HG03442 (cell line): ENCODE measurements at regions not wholly inside any gene's neighbourhood (a gene's known extent, or its start where the extent isn't known, plus 50 kb on each side); places are given as distances from the start of the nearest gene placed in this dataset.

Experiments used
- ATAC-seq: cut with Tn5 transposase; IDR thresholded peaks from one replicate; pipeline ENCODE4 v1.9.1; 2021; ENCODE audit warnings: mild to moderate bottlenecking, moderate library complexity; ENCODE audit not compliant: unreplicated experiment

GRCh38 chr4:13892739-13893105 is 265.2 kb upstream of the BOD1L1 start:
- ATAC-seq = no peak

GRCh38 chr4:13893211-13893610 is 265.7 kb upstream of the BOD1L1 start:
- ATAC-seq = no peak

GRCh38 chr4:13893987-13894386 is 266.5 kb upstream of the BOD1L1 start:
- ATAC-seq = no peak

GRCh38 chr4:13900780-13901179 is 273.3 kb upstream of the BOD1L1 start:
- ATAC-seq = no peak

DNA sequence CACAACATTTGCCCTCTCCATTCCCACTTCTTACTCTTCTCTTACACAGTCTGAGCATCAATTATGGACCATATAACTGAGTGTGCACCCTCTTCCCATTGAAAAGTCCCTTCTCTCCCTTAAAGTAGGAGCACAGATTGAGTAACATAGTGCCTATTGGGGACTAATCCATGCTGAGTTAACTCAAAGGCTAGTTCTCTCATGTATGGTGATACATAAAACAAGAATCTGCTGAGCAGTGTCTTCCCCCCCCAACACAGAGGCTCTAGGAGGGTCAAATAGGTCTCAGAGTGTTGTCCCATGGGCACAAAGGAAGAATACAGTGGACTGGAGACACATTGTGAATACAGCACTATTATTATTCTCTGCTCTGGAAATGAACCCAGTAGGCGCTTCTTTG is 274.6 kb upstream of the BOD1L1 start:
- no peak for ATAC-seq

GRCh38 chr4:13903061-13903460 is 275.5 kb upstream of the BOD1L1 start:
- no peak for ATAC-seq

DNA sequence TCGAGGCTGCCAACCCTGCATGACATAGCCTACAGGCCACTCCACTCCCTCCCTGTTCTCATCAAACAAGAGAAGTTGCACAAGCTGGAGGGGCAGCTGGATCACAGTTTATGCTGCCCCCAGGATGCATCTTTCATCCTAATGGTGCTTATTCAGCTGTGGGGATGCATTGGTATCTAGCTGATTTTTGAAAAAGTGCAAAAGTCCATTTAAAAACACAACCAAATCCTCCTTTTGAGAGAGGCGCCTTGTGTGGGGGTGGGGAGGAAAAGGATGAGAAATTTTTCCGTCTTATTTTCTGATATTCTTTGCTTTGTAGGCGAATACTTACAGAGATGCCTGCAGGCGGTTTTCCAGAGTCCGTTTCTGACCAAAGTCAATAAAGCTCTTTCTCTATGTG is 276.4 kb upstream of the BOD1L1 start:
- no peak for ATAC-seq

DNA sequence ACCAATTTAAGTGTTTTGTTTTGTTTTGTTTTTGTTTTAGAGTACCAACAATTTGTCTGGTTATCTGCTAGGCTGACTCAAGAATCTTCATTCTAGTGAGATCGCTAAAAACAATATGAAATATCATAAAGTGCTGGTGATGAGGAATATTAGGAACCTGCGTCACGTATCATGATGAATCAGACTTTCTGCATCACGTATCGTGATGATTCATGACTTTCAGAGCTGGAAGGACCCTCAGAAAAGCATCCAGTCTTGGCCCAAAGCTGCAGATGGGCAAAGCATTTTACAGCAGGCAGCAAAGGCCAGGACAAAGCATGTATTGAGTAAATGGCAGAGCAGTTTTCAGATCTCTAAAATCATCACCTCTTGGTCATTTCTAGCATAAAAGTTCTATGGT is 278.0 kb upstream of the BOD1L1 start:
- ATAC-seq = no peak

DNA sequence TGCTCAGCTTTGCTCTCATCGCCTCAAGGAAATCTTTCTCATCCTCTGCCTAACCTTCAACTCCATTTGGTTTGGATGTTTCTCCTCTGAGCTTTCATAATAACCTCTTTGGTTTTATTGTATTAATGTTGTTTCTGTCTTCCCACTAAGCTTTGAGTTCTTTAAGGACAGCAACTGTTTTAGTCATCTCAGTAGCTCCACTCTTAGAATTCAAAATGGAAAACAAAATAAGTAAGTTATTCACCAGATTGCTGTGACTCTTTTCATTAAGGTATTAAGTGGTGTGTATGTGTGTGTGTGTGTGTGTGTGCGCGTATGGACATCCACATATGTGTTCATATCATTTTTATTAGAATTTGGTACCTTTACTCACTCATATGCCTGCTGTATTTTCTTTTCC is 279.2 kb upstream of the BOD1L1 start:
- ATAC-seq = no peak

DNA sequence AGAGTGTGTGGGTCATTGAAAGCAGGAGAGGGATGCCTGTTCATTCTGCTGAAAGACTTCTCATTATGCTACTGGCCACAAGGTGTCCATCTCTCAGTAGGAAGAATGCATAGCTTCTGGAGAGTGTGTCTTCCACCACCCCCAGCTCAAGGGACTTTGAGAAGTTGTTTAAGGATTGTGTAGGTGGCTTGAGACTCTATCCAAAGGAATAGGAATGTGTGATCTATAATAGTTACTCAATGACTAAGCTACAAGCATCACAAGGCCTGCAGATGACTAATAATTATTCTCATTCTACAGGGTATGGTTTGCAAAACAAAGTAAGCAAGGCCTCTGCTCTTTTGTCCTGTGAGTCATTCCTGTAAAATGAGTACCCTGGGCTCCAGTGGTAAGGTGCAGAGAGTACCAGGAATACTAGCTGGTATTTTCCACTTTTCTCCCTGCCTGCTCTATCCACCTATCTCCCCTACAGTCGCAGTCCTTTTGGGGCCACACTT is 279.8 kb upstream of the BOD1L1 start:
- no peak for ATAC-seq

DNA sequence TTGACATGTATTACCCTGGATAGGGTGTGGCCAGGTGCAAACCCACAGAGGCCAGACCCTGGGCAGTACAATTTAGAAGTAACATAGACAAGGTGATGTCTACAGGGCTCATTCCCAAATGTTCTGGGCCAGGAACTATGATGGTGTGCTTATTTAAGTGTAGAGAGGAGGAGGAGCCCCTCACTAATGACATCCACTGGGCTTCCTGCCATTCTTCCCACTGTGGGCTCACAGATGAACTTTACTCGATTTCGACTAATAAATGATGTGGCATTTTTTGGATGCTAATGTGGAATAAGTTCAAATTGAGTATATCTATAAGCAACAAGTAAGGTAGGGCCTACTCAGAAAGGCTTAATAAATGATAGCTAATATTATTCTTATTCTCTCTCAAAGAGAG is 280.9 kb upstream of the BOD1L1 start:
- no peak for ATAC-seq

- no peak for ATAC-seq
Measured at GRCh38 chr4:13910556-13910955, 283.0 kb upstream of the BOD1L1 start.

- ATAC-seq = no peak
Measured at GRCh38 chr4:13911256-13911655, 283.7 kb upstream of the BOD1L1 start.

GRCh38 chr4:13912436-13912925 is 285.0 kb upstream of the BOD1L1 start:
- no peak for ATAC-seq

DNA sequence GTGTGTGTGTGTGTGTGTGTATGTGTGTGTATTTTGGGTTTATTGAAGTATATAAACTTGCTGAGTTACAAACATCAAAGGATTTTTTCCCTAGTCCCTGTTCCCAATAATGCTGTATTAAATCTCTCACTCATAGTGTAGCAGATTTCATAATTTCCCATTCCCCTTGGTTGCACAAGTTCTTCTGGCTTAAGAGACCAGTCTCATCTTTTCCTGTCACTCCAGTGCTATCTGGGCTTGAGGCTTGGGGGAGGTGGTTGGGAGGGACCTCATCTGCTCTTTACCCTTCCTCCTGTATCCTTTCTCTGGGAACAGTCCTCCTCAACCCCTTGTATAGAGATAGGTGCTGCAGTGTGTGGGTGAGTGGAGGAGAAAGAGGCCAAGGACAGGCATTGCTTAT is 285.4 kb upstream of the BOD1L1 start:
- ATAC-seq = no peak

DNA sequence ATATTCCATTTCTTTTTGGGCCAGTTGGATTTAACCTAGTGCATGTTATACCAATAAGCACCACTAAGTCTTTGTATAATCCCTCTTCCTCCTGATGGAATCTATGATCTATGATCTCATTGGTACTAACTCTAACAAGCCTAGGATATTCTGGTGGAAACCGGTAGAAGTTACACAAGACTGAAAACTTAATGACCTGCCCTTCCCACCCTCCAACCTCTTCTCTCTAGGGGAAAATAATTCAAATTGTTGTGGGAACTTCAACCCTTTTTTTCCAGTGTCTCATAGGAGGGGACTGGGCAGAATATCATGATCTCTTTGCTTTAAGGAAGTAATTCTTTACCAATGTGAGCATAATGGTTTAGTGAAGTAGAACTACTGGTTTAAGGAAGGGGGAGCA is 289.5 kb upstream of the BOD1L1 start:
- no peak for ATAC-seq

DNA sequence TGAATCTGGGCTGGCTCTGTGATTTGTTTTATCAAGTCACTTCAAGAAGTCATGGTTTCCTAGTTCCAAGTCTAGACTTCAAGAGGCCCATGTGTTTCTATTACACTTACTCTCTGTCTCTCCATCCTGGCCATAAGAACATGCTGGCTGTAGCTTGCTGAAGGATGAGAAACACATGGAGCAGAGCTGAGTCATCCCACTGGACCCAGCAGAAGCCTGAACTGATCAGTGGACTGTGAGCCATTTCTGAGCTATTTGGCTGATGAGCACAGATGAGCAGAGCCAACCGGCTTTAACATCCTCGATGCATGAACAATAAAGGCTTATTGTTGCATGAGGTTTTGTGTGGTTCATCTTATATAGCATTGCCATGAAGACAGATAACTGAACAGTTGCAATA is 290.6 kb upstream of the BOD1L1 start:
- ATAC-seq = no peak

DNA sequence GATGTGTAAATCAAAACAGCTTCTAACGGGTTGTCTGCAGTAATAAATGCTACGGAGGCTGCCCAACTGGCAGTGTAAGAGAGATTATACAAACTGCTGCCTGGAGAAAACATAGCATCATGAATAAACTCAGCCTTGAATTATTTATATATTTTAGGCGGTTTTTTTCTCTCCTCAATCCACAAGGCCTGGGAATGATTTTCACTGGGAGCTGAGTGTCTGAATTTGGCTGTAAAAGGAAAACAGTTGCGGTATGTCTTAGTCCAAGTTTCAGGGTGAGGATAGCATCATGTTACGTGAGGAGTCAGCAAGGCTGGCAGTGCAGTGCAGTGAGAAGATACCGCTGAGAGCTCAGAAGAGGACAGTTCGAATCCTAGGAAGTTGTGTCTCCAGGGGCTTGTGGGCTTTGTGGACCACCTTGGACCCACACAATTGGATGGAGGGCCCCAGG is 291.5 kb upstream of the BOD1L1 start:
- no peak for ATAC-seq

DNA sequence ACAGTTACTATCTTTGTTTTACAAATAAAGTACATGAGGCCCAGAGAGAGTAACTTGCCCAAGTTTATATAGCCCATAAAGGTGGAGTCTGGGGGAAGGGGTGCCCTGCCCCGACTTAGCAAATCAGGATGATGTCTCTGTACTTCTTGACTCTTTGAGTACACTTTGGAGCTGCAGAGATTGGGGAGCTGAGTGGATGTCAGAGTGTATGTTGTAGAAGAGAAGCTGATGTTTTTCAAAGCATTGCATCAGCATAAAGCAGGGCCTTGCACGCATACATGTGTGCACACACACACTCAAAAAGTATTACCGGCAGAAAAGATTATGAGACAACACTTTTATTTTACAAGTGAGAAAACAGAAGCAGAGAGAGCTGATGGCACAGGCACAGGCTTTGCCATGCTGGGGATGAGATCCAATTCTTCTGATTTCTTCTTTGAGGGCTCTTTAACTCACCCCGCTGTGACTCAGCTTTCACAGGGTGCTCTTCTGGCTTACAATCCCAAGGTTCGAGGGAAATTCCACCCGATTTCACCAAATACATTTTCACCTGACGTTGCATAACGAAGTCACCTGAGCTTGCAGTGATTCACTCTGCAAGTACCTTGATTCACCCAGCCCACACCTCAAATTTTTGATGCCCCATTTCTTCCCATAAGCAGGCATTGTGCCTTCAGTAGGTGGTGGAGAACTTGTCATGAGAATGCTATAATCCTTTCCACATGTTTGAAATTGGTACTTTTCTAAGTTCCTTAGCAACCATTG is 292.8 kb upstream of the BOD1L1 start:
- ATAC-seq = no peak

DNA sequence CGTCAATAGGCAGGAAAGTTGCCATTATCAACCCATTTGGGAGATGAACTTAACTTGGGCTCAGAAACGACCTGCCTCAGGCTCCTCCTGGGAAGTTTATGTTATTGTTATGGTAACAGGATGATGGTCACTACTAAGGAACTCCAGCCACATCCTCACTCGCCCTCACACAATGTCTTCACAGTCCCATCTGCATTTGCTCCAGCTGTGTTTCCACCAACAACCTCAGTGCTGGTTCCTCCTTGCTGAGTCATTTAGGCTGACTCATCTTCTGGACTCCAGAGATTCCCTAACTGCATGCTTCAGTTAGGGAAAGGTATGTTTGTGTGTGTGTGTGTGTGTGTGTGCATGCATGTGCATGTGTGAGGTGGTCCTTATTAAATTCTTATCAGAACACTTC is 293.4 kb upstream of the BOD1L1 start:
- no peak for ATAC-seq

- no peak for ATAC-seq
Measured at GRCh38 chr4:13921805-13922204, 294.3 kb upstream of the BOD1L1 start.

DNA sequence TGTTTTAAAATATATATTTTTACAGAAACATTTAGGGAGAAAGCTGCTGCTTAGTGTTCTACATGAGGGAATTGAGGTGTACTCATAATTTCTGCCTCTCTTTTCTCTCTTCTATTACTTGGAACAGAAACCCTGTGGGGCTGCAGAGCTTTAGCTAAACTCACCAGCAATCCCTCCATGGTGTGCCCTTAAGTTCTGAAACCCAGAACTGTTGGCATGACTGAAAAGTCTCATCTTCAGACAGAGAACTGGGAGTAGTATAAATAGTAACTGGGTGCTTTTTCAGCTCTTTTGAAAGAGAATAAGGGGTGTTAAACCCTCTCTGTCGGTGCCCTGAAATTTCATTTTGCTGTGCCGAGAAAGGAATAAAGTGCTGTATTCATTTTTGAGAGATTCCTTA is 294.9 kb upstream of the BOD1L1 start:
- no peak for ATAC-seq
